SK-N-SH treated with all-trans-retinoic acid at 6 μM for 48 hours (cell line): ENCODE measurements at regions not wholly inside any gene's neighbourhood (a gene's known extent, or its start where the extent isn't known, plus 50 kb on each side); places are given as distances from the start of the nearest gene placed in this dataset.

Experiments
- ATAC-seq: fragments of 200-7000 bp; cut with Tn5 transposase; 3 replicates; pipeline ENCODE4 v1.9.1; 2020; ENCODE audit warnings: mild to moderate bottlenecking, moderate library complexity
- ARNTL ChIP-seq: fragments of 450-650 bp; formaldehyde crosslinking; IDR thresholded peaks from 2 replicates; pipeline ENCODE4 v1.5.0; 2020; ENCODE audit warnings: low read depth, mild to moderate bottlenecking, moderate library complexity, borderline replicate concordance
- BACH2 ChIP-seq: fragments of 250-450 bp; sonication (Bioruptor Pico); IDR thresholded peaks from 2 replicates; pipeline ENCODE4 v1.9.0; 2021; ENCODE audit warnings: mild to moderate bottlenecking, borderline replicate concordance
- CSDC2 ChIP-seq: fragments of 250-450 bp; sonication (Bioruptor Pico); IDR thresholded peaks from 2 replicates; pipeline ENCODE4 v1.5.0; 2020; ENCODE audit warnings: mild to moderate bottlenecking, moderate library complexity
- CSRNP3 ChIP-seq: fragments of 250-450 bp; sonication (Bioruptor Pico); IDR thresholded peaks from 2 replicates; pipeline ENCODE4 v1.5.1; 2021; ENCODE audit warnings: mild to moderate bottlenecking, moderate library complexity
- ESRRG ChIP-seq: fragments of 250-450 bp; sonication (Bioruptor Pico); IDR thresholded peaks from 2 replicates; pipeline ENCODE4 v1.6.1; 2021; ENCODE audit warnings: mild to moderate bottlenecking
- GLIS3 ChIP-seq: fragments of 250-450 bp; sonication (Bioruptor Pico); IDR thresholded peaks from 2 replicates; pipeline ENCODE4 v1.5.0; 2020; ENCODE audit warnings: mild to moderate bottlenecking, moderate library complexity
- ISL1 ChIP-seq: fragments of 250-450 bp; sonication (Bioruptor Pico); IDR thresholded peaks from 2 replicates; pipeline ENCODE4 v2.1.2; 2022; ENCODE audit warnings: mild to moderate bottlenecking, moderate library complexity
- OSR1 ChIP-seq: fragments of 250-450 bp; sonication (Bioruptor Pico); IDR thresholded peaks from 2 replicates; pipeline ENCODE4 v1.8.0; 2022; ENCODE audit warnings: moderate library complexity, mild to moderate bottlenecking, inconsistent platforms
- PPARA ChIP-seq: fragments of 250-450 bp; sonication (Bioruptor Pico); IDR thresholded peaks from 2 replicates; pipeline ENCODE4 v1.5.0; 2020; ENCODE audit warnings: mild to moderate bottlenecking, borderline replicate concordance
- SNAI2 ChIP-seq: fragments of 250-450 bp; sonication (Bioruptor Pico); IDR thresholded peaks from 2 replicates; pipeline ENCODE4 v1.5.0; 2020; ENCODE audit warnings: mild to moderate bottlenecking, moderate library complexity
- TCF4 ChIP-seq: fragments of 250-450 bp; sonication (Bioruptor Pico); IDR thresholded peaks from 2 replicates; pipeline ENCODE4 v1.8.0; 2021; ENCODE audit warnings: mild to moderate bottlenecking, moderate library complexity, borderline replicate concordance
- TOX ChIP-seq: fragments of 250-450 bp; sonication (Bioruptor Pico); IDR thresholded peaks from 2 replicates; pipeline ENCODE4 v1.8.0; 2021; ENCODE audit warnings: mild to moderate bottlenecking, moderate library complexity, borderline replicate concordance
- ZC3H10 ChIP-seq: fragments of 250-450 bp; sonication (Bioruptor Pico); IDR thresholded peaks from 2 replicates; pipeline ENCODE4 v1.5.1; 2021; ENCODE audit warnings: mild to moderate bottlenecking, moderate library complexity
- ZFP3 ChIP-seq: fragments of 250-450 bp; sonication (Bioruptor Pico); IDR thresholded peaks from 2 replicates; pipeline ENCODE4 v1.5.0; 2020; ENCODE audit warnings: mild to moderate bottlenecking, moderate library complexity
- ZNF565 ChIP-seq: fragments of 450-650 bp; formaldehyde crosslinking; conservative IDR thresholded peaks from 2 replicates; pipeline ENCODE4 v1.5.0; 2020; ENCODE audit warnings: low read depth, mild to moderate bottlenecking, moderate library complexity
- ZNF70 ChIP-seq: fragments of 450-650 bp; formaldehyde crosslinking; IDR thresholded peaks from 2 replicates; pipeline ENCODE4 v1.5.0; 2020; ENCODE audit warnings: mild to moderate bottlenecking, moderate library complexity
- ZNF8 ChIP-seq: fragments of 450-650 bp; formaldehyde crosslinking; IDR thresholded peaks from 2 replicates; pipeline ENCODE4 v1.5.0; 2020; ENCODE audit warnings: mild to moderate bottlenecking, moderate library complexity
- TF ChIP-seq, protein P1 (sequence below): fragments of 250-450 bp; sonication (Bioruptor Pico); IDR thresholded peaks from 2 replicates; pipeline ENCODE4 v1.5.0; 2020; ENCODE audit warnings: mild to moderate bottlenecking, moderate library complexity
- TF ChIP-seq, protein P2 (sequence below): fragments of 250-450 bp; sonication (Bioruptor Pico); IDR thresholded peaks from 2 replicates; pipeline ENCODE4 v1.8.0; 2021; ENCODE audit warnings: low read depth, mild to moderate bottlenecking, moderate library complexity, borderline replicate concordance
- TF ChIP-seq, protein P3 (sequence below): fragments of 250-450 bp; sonication (Bioruptor Pico); IDR thresholded peaks from 2 replicates; pipeline ENCODE4 v1.5.1; 2020; ENCODE audit warnings: low read depth, mild to moderate bottlenecking, moderate library complexity
- TF ChIP-seq, protein P4 (sequence below): fragments of 250-450 bp; sonication (Bioruptor Pico); IDR thresholded peaks from 2 replicates; pipeline ENCODE4 v1.8.0; 2020; ENCODE audit warnings: mild to moderate bottlenecking, moderate library complexity, borderline replicate concordance

DNA sequence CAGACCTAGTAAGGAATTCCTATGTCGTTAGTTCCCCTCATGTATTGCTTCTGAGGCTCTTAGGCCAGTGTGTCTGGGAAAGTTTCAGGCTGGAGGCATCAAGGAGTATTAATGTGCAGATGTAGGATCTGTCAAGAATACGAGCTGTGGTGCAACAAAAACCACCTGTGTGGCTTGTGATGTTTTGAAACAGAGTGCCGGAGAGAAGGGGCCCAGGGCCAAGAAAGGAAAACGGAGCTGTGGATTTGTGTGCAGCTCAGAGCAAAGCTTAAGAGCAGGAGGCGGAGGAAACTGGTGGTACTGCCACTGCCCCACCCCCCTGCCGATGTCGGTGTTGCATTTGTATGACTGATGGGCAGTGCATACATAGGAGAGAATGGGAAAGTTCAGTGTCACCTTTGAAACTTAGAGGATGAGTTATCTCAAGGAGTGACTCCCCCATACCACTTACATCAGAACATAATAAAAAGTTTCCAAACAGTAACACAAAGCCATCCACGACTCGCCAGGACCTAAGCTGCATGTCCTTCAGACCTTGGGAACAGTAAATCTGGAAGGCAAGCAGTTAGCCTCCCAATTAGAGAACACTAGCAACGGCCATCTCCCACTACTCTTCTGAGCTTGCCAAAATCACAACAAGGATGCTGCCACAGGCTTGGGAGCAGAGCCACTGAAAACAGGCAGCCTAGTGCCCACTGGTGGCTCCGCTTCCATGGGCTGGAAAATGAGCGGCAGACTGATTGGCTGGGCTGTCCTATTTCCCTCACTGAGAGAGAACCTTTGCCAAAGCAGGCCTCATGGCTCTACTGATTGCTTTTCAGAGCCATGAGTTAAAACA, 152.7 kb upstream of the NT5C1B start:
- TF ChIP-seq, protein P1, sequence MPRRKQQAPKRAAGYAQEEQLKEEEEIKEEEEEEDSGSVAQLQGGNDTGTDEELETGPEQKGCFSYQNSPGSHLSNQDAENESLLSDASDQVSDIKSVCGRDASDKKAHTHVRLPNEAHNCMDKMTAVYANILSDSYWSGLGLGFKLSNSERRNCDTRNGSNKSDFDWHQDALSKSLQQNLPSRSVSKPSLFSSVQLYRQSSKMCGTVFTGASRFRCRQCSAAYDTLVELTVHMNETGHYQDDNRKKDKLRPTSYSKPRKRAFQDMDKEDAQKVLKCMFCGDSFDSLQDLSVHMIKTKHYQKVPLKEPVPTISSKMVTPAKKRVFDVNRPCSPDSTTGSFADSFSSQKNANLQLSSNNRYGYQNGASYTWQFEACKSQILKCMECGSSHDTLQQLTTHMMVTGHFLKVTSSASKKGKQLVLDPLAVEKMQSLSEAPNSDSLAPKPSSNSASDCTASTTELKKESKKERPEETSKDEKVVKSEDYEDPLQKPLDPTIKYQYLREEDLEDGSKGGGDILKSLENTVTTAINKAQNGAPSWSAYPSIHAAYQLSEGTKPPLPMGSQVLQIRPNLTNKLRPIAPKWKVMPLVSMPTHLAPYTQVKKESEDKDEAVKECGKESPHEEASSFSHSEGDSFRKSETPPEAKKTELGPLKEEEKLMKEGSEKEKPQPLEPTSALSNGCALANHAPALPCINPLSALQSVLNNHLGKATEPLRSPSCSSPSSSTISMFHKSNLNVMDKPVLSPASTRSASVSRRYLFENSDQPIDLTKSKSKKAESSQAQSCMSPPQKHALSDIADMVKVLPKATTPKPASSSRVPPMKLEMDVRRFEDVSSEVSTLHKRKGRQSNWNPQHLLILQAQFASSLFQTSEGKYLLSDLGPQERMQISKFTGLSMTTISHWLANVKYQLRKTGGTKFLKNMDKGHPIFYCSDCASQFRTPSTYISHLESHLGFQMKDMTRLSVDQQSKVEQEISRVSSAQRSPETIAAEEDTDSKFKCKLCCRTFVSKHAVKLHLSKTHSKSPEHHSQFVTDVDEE (CRISPR knock-in tag), result no peak
- TF ChIP-seq ZNF565 (no peak), TCF4 (CRISPR knock-in tag) (no peak), ZC3H10 (CRISPR knock-in tag) (no peak), SNAI2 (CRISPR knock-in tag) (no peak), ISL1 (CRISPR knock-in tag) (no peak)
- TF ChIP-seq, protein P2, sequence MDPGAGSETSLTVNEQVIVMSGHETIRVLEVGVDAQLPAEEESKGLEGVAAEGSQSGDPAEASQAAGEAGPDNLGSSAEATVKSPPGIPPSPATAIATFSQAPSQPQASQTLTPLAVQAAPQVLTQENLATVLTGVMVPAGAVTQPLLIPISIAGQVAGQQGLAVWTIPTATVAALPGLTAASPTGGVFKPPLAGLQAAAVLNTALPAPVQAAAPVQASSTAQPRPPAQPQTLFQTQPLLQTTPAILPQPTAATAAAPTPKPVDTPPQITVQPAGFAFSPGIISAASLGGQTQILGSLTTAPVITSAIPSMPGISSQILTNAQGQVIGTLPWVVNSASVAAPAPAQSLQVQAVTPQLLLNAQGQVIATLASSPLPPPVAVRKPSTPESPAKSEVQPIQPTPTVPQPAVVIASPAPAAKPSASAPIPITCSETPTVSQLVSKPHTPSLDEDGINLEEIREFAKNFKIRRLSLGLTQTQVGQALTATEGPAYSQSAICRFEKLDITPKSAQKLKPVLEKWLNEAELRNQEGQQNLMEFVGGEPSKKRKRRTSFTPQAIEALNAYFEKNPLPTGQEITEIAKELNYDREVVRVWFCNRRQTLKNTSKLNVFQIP (CRISPR knock-in tag), result no peak
- TF ChIP-seq, protein P3, sequence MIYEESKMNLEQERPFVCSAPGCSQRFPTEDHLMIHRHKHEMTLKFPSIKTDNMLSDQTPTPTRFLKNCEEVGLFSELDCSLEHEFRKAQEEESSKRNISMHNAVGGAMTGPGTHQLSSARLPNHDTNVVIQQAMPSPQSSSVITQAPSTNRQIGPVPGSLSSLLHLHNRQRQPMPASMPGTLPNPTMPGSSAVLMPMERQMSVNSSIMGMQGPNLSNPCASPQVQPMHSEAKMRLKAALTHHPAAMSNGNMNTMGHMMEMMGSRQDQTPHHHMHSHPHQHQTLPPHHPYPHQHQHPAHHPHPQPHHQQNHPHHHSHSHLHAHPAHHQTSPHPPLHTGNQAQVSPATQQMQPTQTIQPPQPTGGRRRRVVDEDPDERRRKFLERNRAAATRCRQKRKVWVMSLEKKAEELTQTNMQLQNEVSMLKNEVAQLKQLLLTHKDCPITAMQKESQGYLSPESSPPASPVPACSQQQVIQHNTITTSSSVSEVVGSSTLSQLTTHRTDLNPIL, result no peak
- peak; percentile 55 for ATAC-seq

GRCh38 chr2:18741191-18741590, 151.8 kb upstream of the NT5C1B start:
- no peak for ATAC-seq
- TF ChIP-seq ZNF70 (CRISPR knock-in tag), result no peak
- TF ChIP-seq PPARA (CRISPR knock-in tag), result no peak
- no peak for TF ChIP-seq OSR1
- TF ChIP-seq GLIS3 (CRISPR knock-in tag), result no peak
- TF ChIP-seq, protein P1 (CRISPR knock-in tag), result no peak
- TF ChIP-seq ESRRG, result no peak
- TF ChIP-seq, protein P3, result no peak
- TF ChIP-seq TCF4 (CRISPR knock-in tag), result no peak
- TF ChIP-seq BACH2 (CRISPR knock-in tag), result no peak
- TF ChIP-seq ZC3H10 (CRISPR knock-in tag), result no peak
- TF ChIP-seq, protein P4, sequence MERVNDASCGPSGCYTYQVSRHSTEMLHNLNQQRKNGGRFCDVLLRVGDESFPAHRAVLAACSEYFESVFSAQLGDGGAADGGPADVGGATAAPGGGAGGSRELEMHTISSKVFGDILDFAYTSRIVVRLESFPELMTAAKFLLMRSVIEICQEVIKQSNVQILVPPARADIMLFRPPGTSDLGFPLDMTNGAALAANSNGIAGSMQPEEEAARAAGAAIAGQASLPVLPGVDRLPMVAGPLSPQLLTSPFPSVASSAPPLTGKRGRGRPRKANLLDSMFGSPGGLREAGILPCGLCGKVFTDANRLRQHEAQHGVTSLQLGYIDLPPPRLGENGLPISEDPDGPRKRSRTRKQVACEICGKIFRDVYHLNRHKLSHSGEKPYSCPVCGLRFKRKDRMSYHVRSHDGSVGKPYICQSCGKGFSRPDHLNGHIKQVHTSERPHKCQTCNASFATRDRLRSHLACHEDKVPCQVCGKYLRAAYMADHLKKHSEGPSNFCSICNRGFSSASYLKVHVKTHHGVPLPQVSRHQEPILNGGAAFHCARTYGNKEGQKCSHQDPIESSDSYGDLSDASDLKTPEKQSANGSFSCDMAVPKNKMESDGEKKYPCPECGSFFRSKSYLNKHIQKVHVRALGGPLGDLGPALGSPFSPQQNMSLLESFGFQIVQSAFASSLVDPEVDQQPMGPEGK (CRISPR knock-in tag), result no peak
- no peak for TF ChIP-seq ARNTL (CRISPR knock-in tag)
- TF ChIP-seq CSRNP3 (CRISPR knock-in tag), result no peak
- TF ChIP-seq ISL1 (CRISPR knock-in tag), result no peak
- no peak for TF ChIP-seq ZNF565
- TF ChIP-seq ZNF8 (CRISPR knock-in tag), result no peak
- no peak for TF ChIP-seq TOX (CRISPR knock-in tag)
- no peak for TF ChIP-seq ZFP3 (CRISPR knock-in tag)
- no peak for TF ChIP-seq CSDC2
